Breast epithelium (tissue), 3 donors: ENCODE measurements at regions not wholly inside any gene's neighbourhood (a gene's known extent, or its start where the extent isn't known, plus 50 kb on each side); places are given as distances from the start of the nearest gene placed in this dataset.

Source experiments
- CTCF ChIP-seq, 3 donors: fragments of 450-650 bp; IDR thresholded peaks; one replicate each; pipeline ENCODE4 v1.5.1; 2016 to 2017; ENCODE audit warnings: antibody characterized with exemption in 3 of 3, mild to moderate bottlenecking in 3 of 3, moderate library complexity in 3 of 3
- POLR2A ChIP-seq: fragments of 450-650 bp; IDR thresholded peaks from one replicate; pipeline ENCODE4 v1.6.1; 2016; ENCODE audit warnings: antibody characterized with exemption, mild to moderate bottlenecking, moderate library complexity
- POLR2AphosphoS5 ChIP-seq, 3 donors: sonication (generic); formaldehyde crosslinking; IDR thresholded peaks; one replicate each; pipeline ENCODE4 v1.6.1; 2017; ENCODE audit warnings: antibody characterized with exemption in 3 of 3

- no peak for TF ChIP-seq POLR2A
- TF ChIP-seq POLR2AphosphoS5 (IDR thresholded peaks at IDR 0.05): no peak
- TF ChIP-seq CTCF (IDR thresholded peaks at IDR 0.05): no peak
Measured at GRCh38 chr15:47371939-47372338, 345.4 kb upstream of the SEMA6D start.
